ENCODE measurements at regions not wholly inside any gene's neighbourhood (a gene's known extent, or its start where the extent isn't known, plus 50 kb on each side); places are given as distances from the start of the nearest gene placed in this dataset.
A peak's percentile ranks its signal among the peaks of the same experiment; 100 is the strongest.
"Not testable (repeated sequence)": the region's sequence is repeated elsewhere in the genome, so short reads cannot be mapped to it uniquely, and the experiment has no call there.

DNA sequence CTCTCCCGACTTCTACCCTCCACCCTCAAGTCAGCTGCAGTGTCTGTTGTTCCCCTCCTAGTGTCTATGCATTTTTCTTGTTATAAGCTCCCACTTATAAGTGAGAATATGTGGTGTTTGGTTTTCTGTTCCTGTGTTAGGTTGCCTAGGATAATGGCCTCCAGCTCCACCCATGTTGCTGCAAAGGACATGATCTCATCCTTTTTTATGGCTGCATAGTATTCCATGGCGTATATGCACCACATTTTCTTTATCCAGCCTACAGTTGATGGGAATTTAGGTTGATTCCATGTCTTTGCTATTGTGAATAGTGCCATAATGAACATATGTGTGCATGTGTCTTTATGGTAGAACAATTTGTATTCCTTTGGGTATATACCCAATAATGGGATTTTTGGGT is 80.7 kb downstream of the SPTSSA start:
- DNase-seq: not testable (repeated sequence)

DNA sequence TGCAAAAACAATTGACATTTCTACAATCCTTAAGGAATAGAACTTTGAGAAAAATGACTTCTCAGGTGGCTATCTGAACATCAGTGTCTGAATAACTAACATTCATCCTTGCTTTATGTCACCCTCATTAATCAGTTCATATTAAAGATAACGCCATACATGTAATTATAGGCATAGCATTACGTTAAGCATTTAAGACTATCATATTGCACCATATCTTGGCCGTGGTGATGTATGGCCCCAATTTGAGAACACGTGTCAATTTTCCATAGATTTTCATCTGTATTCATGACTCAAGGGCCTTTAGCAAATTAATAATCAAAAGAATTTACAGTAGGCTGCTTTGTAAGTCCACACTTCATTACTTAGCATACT is 81.6 kb downstream of the SPTSSA start:
- no peak for DNase-seq

DNA sequence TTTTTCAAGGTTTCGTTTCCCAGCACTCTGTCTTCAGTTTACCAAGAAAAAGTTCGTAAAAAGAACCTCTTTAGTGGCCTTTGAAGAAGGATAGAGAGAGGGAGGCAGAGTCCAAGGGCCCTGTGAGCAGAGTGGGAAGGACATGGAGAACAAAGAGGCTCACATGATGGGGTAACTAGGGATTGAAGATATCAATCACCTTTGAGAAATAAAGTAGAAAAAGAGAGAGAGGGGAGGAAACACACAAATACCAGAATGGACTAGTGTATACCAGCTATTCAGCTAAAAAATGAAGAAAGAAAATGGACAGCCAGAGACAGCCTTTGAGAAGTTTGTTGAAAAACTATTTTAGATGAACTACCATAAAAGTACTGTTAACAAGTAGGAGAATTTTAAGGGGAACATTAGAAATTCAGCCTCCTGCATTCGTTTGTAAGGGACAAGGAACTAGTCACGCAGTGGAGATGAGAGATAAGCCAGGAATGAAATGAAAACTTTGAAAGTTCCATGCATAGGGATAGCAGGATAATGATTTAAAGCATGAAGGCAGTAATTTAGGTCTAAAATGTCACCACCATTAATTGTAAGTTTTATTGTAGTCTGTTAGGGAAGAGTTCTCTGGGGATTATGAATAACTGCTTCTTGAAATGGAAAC is 82.1 kb downstream of the SPTSSA start:
- DNase-seq: no peak

DNA sequence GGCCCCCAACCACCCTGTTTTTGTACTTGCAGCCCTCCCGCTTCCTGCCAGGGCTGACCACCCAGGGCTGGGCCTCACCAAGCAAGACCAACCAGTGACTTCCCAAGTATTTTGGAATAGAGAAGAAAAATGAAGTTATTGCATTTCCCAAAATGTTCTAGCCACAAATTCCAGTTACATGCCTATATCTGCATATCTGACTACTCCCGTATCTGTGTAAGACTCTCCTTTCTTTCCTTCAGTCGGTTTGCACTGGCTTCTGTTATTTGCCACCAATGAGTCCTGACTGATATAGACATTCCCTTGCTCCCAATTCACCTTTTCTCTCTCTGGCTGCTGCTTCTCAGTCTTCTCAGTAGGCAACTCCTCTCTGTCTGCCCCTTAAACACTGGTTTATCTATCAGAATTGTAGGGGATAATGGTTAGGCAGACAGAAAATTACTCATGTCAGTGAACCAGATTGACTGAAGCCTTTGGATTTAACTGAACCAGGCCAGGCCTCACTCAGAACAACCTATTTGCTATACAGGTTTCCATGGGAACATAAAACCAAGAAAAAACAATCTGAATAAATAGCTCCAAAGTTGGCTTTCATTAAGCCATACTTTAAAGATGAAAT is 85.3 kb downstream of the SPTSSA start:
- DNase-seq: no peak

DNA sequence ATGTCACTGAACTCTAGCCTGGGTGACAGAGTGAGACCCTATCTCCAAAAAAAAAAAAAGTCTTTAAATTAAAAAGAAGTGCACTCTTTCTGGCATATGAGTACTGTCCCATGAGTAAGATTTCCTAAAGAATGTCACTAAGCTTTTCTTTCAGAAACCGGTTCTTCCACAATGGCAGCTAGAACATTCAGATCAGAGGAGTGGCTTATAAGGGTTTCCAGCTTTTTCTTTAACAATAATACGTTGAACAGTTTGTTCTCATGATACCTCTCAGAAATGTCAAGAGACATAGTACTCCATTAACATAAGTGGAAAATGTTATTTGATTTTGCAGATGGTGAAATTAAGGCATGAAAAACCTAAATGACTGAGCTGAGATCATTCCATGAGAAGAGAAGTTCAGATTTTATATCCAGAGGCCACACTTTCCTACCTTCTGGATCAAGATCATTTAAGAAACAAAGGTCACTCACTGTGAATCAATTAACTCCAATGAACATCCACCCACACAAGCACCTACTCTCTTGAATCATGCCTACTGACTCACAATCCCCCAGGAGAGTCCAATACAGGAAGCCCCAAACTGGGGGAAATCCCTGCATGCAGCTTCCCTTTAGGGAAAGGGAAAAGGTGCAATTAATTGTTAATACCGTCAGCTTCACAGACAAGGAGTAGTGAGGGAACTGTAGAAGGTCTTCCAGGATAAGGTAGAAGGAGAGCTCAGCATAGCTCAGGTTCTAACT is 86.9 kb downstream of the SPTSSA start:
- no peak for DNase-seq

DNA sequence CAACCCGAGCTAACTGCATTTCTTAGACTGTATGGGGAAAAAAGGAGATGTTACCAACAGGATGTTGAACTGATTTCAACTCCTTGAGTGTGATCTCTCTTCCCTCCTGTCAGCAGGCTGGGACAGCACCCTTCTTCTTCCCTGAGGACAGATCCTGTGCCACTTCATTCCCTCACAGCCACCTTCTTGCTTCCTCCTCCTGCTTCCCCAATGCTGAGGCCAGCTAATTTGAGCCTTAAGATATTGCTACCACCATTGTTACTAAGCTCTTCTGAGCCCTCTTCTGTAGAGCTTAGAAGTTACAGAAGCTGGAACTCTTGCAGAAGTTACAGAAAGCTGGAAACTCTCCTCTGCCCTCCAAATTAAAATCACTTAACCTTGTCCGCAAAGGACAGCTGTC is 88.8 kb downstream of the SPTSSA start:
- DNase-seq: no peak

DNA sequence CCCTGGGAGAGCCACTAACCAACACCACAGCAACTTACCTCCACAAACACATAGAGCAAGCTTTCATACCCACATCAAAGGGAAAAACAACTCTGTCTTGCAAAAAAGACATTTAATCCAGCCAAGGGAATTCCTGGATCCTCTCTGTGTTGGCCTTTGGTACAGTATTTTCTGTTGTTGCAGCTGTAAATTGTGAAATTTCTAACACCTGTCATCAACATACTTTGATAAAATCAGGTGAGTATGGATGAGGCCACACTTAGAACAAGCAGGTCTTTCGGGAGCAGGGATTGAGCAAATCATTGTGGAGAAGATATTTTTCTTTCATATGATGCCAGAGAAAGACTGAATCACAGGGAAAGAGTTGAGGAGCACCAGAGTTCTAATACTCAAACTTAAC is 89.3 kb downstream of the SPTSSA start:
- no peak for DNase-seq

DNA sequence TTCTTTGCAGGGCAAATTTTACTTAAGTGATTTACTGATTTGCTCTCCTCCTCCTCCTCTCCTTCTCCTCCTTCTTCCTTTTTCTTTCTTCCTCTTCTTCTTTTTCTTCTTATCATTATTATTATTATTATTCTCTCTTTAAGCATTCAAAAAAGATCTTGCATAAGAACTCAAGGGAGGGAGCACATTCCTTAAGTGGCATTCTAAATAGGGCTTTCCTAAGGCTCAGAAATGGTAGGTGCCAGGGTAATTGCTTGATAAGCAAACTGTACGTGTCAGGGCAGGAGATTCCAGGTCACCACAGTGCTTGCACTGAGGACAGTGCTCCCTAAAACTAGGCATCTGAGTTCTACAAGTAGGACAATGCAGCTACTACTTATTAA is 92.4 kb downstream of the SPTSSA start:
- DNase-seq: no peak

DNA sequence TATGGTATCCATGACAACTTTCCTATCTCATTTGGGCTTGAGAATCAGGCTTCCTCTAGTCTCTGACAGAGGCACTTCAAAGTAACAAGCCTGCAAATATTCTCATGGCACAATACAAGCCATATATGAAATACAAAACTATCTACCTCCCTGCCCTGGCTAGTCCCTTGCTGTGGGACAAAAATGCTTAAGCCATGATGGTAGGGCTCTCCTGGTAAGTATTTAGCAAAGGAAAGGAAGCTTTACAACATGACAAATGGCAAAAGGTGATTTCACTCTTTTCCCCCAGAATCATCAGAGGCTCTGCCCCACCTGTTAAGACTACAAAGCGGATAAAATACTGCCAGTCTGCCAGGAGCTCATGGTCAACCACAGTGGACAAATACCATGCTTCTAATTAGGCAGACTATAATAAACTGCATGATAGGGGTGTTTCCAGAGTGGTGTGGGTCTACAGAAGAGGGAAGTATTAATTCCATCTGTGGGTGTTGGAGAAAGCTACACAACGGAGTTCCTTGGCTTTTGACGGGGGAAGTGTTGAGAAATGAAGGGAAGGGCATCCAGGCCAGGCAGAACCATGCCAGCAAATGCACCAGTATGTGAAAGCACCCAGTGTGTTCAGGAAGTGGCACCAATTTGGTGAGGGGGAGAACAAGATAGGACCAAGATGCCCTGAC is 92.9 kb downstream of the SPTSSA start:
- DNase-seq: peak; percentile 67

DNA sequence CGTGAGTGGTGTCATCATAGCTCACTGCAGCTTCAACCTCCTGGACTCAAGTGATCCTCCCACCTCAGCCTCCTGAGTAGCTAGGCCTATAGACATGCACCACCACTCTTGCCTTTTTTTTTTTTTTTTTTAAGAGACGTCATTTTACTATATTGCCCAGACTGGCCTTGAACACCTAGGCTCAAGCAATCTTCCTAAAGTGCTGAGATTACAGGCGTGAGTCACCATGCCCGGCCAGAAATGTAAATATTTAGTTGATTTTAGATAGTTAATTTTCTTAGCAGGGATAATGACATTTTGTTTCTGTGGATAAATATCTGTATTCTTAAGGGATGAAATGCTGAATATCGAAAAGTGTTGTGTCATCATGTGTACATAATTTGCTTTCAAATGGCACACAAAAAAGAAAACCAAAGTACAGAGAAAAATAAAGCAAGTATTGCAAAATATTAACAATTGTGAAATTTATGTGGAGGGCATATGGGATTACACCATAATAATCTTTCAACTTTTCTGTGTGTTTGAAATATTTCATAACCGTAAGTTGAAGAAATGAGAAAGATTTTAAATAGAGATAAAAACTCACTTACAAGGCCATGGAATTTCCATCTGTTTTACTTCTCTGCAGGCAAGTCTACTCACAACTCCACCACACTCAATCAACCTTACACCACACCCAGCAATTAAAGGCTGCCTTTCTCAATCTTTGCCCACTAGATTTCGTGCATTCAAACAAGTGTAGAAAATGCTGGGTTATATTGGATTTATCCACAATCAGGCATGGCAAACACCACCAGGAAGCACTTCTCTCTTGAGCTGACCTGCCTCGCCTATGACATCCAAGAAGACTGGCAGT is 93.7 kb downstream of the SPTSSA start:
- DNase-seq: peak; percentile 74

DNA sequence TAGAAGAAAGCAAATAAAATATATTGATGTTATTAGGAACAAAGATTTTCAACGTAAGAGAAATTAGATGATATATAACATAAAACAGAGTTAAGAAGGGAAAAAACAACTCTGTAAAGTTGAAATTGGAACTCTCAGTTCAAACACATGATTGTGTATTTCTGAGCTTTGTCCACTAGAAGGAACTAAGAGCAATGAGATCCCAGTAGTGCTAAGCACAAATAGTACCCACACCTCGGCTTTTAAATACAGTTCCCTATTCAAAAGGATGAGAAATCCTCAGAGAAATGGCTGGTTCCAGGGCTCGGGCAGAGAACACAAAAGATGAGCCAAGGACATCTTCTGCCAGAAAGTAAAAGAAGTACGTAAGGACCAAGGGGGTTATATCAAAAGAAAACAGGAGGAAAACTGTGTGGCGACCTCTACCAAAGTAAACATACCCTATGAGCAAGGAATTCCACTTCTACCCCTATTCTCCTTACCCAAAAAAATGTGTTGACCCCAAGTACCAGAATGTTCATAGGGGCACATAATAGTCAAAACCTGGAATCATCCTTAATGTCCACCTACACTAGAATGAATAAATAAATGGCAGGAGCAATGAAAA is 96.6 kb downstream of the SPTSSA start:
- DNase-seq: peak; percentile 63

DNA sequence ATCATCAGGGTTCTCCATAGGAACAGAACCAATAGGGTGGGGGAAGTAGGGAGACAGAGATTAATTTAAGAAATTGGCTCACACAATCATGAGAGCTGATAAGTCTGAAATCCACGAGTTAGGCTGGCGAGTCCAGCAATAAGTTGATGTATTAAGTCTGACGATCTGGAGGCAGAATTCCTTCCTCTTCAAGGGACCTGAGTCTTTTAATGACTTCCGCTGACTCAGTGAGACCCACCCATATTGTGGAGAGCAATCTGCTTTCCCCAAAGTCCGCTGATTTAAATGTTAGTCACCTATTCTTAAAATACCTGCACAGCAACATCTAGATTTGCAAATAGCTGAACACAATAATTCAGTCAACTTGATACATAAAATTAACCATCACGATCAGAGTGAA is 97.8 kb downstream of the SPTSSA start:
- DNase-seq: no peak

DNA sequence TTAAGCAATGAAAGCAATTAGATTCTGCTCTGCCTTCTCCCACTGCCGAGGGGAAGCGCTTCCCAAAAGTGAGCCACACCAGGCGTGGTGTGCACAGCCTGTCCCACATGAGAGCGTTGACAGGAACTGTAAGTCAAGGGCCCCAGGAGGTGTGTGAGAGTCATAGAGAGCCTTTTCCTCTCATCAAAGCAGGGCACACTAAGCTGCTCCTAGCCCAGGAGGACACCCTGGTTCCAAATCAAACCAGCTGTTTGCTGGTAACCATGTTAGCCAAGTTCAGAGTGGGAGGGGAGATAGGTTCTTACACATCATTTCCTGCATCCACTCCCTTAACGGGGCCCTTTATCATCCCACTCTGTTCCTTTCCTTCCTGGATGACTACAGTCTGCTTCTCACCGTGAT is 98.3 kb downstream of the SPTSSA start:
- DNase-seq: peak; percentile 26

DNA sequence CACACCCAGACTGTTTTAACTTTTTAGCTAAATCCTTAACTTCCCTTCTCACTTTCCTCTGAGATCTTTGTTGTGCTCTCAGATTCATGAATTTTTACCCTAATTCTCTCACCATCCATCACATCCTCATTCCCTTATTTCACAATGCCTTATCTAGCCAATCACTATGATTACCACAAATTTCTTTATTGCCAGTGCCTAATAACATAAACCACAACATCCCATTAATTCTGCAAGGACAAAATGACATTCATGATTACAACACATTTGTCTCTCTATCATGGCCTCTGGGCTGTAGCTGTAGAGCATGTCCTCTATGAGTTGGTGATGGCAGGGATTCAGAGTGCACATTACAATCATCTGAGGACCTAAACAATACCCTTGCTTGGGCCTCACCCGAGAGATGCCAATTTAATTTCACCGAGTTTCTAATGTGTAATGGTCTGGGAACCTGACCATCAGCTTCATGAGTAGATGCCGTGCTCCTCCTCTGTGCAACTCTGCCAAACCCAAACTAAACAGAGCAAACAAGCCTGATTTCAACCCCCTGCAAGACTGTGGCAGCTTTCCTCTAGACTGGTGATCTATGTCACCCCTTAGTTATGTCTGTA is 99.3 kb downstream of the SPTSSA start:
- peak; percentile 16 for DNase-seq

DNA sequence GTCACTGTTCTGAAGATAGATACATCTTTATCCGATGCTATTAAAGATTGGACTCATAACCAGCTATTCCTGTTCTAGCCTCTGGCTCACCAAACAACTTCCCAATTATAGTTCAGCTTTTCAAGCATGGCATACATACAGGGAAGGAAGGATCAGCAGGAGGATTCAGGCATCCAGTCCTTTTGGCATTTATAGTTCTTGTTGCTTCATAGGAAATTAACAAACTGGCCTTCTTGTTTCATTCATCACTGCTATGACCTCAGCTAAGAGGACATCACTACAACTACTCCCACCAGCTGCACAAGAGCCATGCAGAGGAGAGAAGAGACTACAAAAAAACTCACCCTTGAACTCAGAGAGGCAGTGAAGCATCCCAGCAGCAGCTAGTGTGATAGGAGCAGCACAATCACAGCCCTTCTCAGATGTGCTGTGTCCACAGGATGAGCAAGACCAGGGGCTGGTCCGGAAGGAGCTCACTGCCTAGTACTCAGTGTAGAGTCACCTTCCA is 100.5 kb downstream of the SPTSSA start:
- no peak for DNase-seq

DNA sequence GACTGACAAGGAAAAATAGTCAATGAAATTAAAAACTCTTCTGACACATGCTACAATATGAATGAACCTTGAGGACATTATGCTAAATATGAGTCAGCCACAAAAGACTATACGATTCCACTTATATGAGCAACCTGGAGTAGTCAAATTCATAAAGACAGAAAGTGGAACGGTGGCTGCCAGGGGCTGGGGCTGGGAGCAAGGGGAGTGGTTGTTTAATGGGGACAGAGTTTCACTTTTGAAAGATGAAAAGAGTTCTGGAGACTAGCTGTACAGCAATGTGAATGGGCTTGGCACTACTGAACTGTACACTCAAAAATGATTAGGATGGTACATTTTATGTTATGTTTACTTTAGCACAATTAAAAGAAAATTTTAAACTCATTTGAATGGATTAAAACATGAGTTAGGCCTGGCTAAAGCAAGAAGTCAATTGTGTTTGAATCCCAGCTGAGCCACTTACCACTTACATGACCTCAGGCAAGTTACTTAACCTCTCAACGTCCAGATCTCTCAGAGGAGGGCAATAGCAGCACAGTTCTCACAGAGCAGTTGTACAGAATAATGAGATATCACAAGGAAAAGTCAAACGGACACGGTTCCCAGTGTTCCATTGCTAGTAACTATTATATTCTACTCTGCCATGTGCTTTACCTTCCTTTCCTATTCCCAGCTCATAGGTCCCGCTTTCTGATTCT is 102.5 kb downstream of the SPTSSA start:
- no peak for DNase-seq

DNA sequence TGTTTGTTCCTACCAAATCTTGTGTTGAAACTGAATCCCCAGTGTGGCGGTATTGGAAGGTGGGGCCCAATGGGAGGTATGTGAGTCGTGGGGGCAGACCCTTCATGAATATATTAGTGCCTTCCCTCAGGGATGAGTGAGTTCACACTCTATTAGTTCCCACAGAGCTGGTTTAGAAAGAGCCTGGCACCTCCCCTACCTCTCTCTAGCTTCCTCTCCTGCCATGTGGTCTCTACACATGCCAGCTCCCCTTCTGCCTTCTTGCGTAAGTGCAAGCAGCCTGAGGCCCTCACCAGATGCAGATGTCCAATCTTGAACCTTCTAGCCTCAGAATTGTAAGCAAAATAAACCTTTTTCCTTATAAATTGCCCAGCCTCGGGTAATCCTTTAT is 105.8 kb downstream of the SPTSSA start:
- peak; percentile 62 for DNase-seq

DNA sequence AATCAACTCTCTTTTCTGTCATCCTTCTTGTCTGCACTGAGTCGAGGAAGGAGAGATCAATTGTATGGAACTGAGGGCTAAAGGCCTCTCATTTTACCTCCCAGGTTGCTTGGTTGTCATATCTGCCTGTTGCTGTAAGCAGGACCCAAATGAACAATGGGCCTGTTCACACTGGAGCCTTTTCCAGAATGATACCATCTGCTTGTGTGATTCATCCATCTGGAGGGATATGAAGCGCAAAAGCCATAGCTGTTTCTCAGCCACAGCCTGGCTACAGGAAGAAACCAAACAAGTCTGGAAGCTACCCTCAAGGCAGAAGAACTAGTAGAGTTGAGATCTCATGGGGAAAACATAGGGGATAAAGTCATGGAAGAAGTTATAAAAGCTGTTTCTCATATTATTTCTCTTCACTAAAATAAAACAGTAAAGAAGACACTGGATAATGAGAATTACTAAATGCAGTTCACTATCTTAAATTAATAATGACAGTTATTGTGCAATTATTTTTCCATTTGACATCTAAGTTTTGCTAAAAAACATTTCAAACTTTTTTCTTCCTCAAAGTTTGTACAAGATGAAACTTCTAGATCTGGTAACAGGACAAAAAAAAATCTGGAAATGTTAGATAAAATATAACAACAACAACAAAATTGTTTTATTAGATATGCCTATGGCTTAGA is 106.3 kb downstream of the SPTSSA start:
- DNase-seq: no peak

DNA sequence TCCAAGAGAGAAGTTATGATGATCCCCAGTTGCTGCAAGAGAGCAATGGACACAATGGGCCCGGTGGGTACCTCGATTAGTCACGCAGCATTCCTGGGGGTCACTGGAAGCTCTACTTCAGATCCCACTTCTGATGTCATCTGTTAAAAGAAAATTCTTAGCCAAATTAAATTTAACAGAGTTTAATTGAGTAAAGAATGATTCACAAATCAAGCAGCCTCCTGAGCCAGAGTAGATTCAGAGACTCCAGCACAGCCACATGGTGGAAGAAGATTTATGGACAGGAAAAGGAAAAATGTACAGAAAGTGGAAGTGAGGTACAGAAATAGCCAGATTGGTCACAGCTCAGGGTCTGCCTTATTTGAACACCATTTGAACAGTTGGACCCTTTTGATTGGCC is 107.5 kb downstream of the SPTSSA start:
- DNase-seq: no peak

DNA sequence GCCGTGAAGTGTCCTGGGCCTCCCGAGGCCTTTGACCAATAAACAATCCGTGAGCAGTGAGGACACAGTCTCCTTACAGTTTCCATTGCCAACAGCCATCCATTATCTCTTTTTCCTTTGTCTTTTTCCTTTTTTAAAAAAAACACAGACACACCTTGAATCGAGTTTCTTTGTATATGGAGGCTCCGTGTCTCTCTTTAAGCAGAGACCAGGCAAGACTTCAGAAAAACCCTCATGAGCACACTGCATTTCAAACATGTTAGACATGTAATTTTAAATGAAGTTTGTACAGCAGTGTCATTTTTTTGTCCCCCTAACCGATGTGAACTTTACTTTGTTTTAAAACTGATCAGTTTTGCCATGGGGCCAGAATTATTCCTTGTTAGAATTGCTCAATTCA is 111.1 kb downstream of the SPTSSA start:
- DNase-seq: no peak

DNA sequence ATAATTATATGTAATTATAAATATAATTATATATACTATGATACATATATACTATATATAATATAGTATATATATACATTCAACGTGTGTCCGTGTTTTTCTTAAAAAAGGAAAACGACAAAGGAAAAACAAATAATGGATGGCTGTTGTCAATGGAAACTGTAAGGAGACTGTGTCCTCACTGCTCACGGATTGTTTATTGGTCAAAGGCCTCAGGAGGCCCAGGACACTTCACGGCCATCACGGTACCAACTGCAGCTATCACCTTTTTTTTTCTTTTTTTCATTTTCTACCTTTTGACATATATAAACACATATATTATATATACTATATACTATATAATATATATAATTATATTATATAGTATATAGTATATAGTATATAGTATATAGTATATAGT is 113.4 kb downstream of the SPTSSA start:
- DNase-seq: no peak

All from hematopoietic multipotent progenitor cell treated with erythropoietin and hydrocortisone succinate and interleukin-3 and kit ligand, for 4 days (in vitro differentiated cells).